HG03439 (cell line): ENCODE measurements at regions not wholly inside any gene's neighbourhood (a gene's known extent, or its start where the extent isn't known, plus 50 kb on each side); places are given as distances from the start of the nearest gene placed in this dataset.
"Not testable (repeated sequence)": the region's sequence is repeated elsewhere in the genome, so short reads cannot be mapped to it uniquely, and the experiment has no call there.

Experiments used
- ATAC-seq: cut with Tn5 transposase; IDR thresholded peaks from one replicate; pipeline ENCODE4 v1.9.1; 2021; ENCODE audit warnings: mild to moderate bottlenecking, moderate library complexity; ENCODE audit not compliant: unreplicated experiment

- ATAC-seq, result no peak
These were observed 1985.9 kb downstream of the EFNA5 start for GRCh38 chr5:105684799-105685198.

- no peak for ATAC-seq
These were observed 1989.8 kb downstream of the EFNA5 start for GRCh38 chr5:105680858-105681475.

GRCh38 chr5:105677291-105677690 lies 1993.4 kb downstream of the EFNA5 start:
- no peak for ATAC-seq

- no peak for ATAC-seq
These were observed 2000.1 kb downstream of the EFNA5 start for GRCh38 chr5:105670596-105670995.

- no peak for ATAC-seq
These were observed 2007.1 kb downstream of the EFNA5 start for GRCh38 chr5:105663671-105664070.

GRCh38 chr5:105659396-105659795 lies 2011.3 kb downstream of the EFNA5 start:
- no peak for ATAC-seq

GRCh38 chr5:105640328-105640727 lies 2030.4 kb downstream of the EFNA5 start:
- no peak for ATAC-seq

GRCh38 chr5:105639511-105639910 lies 2031.2 kb downstream of the EFNA5 start:
- no peak for ATAC-seq

GRCh38 chr5:105639068-105639467 lies 2031.7 kb downstream of the EFNA5 start:
- no peak for ATAC-seq

- no peak for ATAC-seq
These were observed 2032.3 kb downstream of the EFNA5 start for GRCh38 chr5:105638437-105638836.

GRCh38 chr5:105632043-105632442 lies 2038.7 kb downstream of the EFNA5 start:
- no peak for ATAC-seq

GRCh38 chr5:105630803-105631202 lies 2039.9 kb downstream of the EFNA5 start:
- no peak for ATAC-seq

- no peak for ATAC-seq
These were observed 2051.0 kb downstream of the EFNA5 start for GRCh38 chr5:105619725-105620124.

- no peak for ATAC-seq
These were observed 2053.1 kb downstream of the EFNA5 start for GRCh38 chr5:105617436-105618215.

GRCh38 chr5:105616599-105616998 lies 2054.0 kb upstream of the NUDT12 start:
- no peak for ATAC-seq

GRCh38 chr5:105602406-105602805 lies 2039.8 kb upstream of the NUDT12 start:
- not testable (repeated sequence) for ATAC-seq

GRCh38 chr5:105593011-105593760 lies 2030.6 kb upstream of the NUDT12 start:
- ATAC-seq, result no peak

GRCh38 chr5:105587963-105588662 lies 2025.5 kb upstream of the NUDT12 start:
- no peak for ATAC-seq

- ATAC-seq, result no peak
These were observed 2019.5 kb upstream of the NUDT12 start for GRCh38 chr5:105581988-105582690.

GRCh38 chr5:105573575-105573974 lies 2011.0 kb upstream of the NUDT12 start:
- ATAC-seq, result no peak

- ATAC-seq, result no peak
These were observed 2002.9 kb upstream of the NUDT12 start for GRCh38 chr5:105565531-105565930.
